Left ventricle myocardium inferior (tissue), 1 donor: ENCODE measurements at regions not wholly inside any gene's neighbourhood (a gene's known extent, or its start where the extent isn't known, plus 50 kb on each side); places are given as distances from the start of the nearest gene placed in this dataset.
"Not testable (repeated sequence)": the region's sequence is repeated elsewhere in the genome, so short reads cannot be mapped to it uniquely, and the experiment has no call there.

Source experiments
- DNase-seq: peaks from one replicate; pipeline ENCODE4 v3.0.0-alpha.2; 2020
- H3K27ac ChIP-seq: fragments of 200-600 bp; replicated peaks from 2 replicates; pipeline ENCODE4 v1.8.0; 2021
- H3K27me3 ChIP-seq: fragments of 200-600 bp; 2 replicates; pipeline ENCODE4 v1.8.0; 2021; ENCODE audit warnings: low read depth
- H3K36me3 ChIP-seq: fragments of 200-600 bp; 2 replicates; pipeline ENCODE4 v1.8.0; 2021
- H3K4me1 ChIP-seq: fragments of 200-600 bp; 2 replicates; pipeline ENCODE4 v1.8.0; 2021
- H3K4me3 ChIP-seq: fragments of 200-600 bp; 2 replicates; pipeline ENCODE4 v1.8.0; 2021; ENCODE audit warnings: mild to moderate bottlenecking, moderate library complexity
- H3K9me3 ChIP-seq: fragments of 200-600 bp; replicated peaks from 2 replicates; pipeline ENCODE4 v1.8.0; 2021
- CTCF ChIP-seq: fragments of 200-600 bp; IDR thresholded peaks from 2 replicates; pipeline ENCODE4 v1.8.0; 2021; ENCODE audit warnings: antibody characterized with exemption, mild to moderate bottlenecking, borderline replicate concordance
- intact Hi-C: fragments of 100-400 bp; cut with micrococcal nuclease; formaldehyde crosslinking; loops from one replicate; pipeline ENCODE4 v1.11.0; 2022
- donor health status: DM: no; HTN: yes; CAD: no; lungs with severe emphysema.

GRCh38 chr2:76697439-76697838, 824.7 kb downstream of the LRRTM4 start:
- H3K27ac ChIP-seq, H3K9me3 ChIP-seq, H3K4me1 ChIP-seq, H3K27me3 ChIP-seq, H3K36me3 ChIP-seq, H3K4me3 ChIP-seq, DNase-seq, intact Hi-C loops: not testable (repeated sequence)

GRCh38 chr2:76692908-76693307, 829.3 kb downstream of the LRRTM4 start:
- Histone ChIP-seq H3K27ac (no peak overlapping the region), H3K36me3 (no peaks in the 10 kb centered on the region), H3K4me1 (no peaks in the 10 kb centered on the region), H3K9me3 (no peaks in the 10 kb centered on the region), H3K27me3 (no peaks in the 10 kb centered on the region), H3K4me3 (no peak overlapping the region)
- no peak for TF ChIP-seq CTCF
- no peak for DNase-seq
- intact Hi-C loops, result no loop called here

DNA sequence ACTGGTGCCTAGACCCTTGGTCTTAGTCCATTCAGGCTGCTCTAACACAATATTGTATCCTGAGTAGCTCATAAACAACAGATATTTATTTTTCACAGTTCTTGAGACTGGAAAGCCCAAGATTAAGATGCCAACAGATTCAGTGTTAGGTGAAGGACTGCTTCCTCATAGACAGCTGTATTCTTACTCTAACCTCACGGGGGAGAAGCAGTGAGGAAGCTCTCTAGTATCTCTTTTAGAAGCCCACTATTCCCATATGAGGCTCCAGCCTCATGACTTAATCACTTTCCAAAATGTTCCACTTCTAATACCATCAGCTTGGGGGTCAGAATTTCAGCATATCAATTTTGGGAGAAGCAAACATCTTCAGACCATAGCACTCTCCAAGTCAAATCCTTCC, 833.4 kb downstream of the LRRTM4 start:
- H3K4me3 ChIP-seq, result no peak overlapping the region
- intact Hi-C loops, result no loop called here
- H3K4me1 ChIP-seq, result no peaks in the 10 kb centered on the region
- no peaks in the 10 kb centered on the region for H3K27me3 ChIP-seq
- TF ChIP-seq CTCF, result no peak
- no peak overlapping the region for H3K27ac ChIP-seq
- H3K9me3 ChIP-seq, result no peaks in the 10 kb centered on the region
- DNase-seq, result no peak
- H3K36me3 ChIP-seq, result no peaks in the 10 kb centered on the region

- no peaks in the 10 kb centered on the region for H3K9me3 ChIP-seq
- H3K27me3 ChIP-seq, result no peaks in the 10 kb centered on the region
- intact Hi-C loops, result no loop called here
- H3K4me3 ChIP-seq, result no peak overlapping the region
- H3K27ac ChIP-seq, result no peak overlapping the region
- DNase-seq, result no peak
- H3K4me1 ChIP-seq, result no peaks in the 10 kb centered on the region
- no peaks in the 10 kb centered on the region for H3K36me3 ChIP-seq
- TF ChIP-seq CTCF, result no peak
Measured at GRCh38 chr2:76687923-76688322, 834.3 kb downstream of the LRRTM4 start.

DNA sequence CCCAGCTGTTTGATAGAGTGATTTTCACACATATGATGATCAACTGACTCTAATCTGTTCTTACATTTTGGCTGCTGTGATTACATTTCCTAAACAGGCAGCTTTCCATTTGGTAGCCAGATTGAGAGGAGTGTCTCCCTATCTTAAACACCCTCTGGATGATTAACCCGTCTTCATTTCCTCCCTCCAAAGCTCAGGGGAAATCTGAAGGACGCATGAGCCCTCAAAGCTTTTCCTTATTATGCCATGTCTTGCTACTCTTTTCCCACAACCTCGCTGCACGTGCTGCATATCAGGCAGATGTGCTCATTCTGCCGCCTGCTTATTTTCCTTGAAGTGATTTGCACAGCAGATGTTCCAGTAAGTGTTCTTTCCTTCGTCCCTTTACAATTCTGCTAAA, 837.4 kb downstream of the LRRTM4 start:
- no peak for TF ChIP-seq CTCF
- Histone ChIP-seq H3K4me1 (no peaks in the 10 kb centered on the region), H3K4me3 (no peak overlapping the region), H3K9me3 (no peaks in the 10 kb centered on the region), H3K27ac (no peak overlapping the region), H3K27me3 (no peaks in the 10 kb centered on the region), H3K36me3 (no peaks in the 10 kb centered on the region)
- intact Hi-C loops, result no loop called here
- no peak for DNase-seq

- DNase-seq, result no peak
- Histone ChIP-seq H3K27ac (no peak overlapping the region), H3K4me1 (no peaks in the 10 kb centered on the region), H3K36me3 (no peaks in the 10 kb centered on the region), H3K27me3 (no peaks in the 10 kb centered on the region), H3K4me3 (no peak overlapping the region), H3K9me3 (no peaks in the 10 kb centered on the region)
- intact Hi-C loops, result no loop called here
- no peak for TF ChIP-seq CTCF
Measured at GRCh38 chr2:76679025-76679396, 843.2 kb downstream of the LRRTM4 start.
